Mucosa of descending colon (tissue), 3 donors: ENCODE measurements at regions not wholly inside any gene's neighbourhood (a gene's known extent, or its start where the extent isn't known, plus 50 kb on each side); places are given as distances from the start of the nearest gene placed in this dataset.

Experiments used
- ATAC-seq: fragments of 200-7000 bp; cut with Tn5 transposase; one replicate; pipeline ENCODE4 v1.9.1; 2020; ENCODE audit warnings: mild to moderate bottlenecking, moderate library complexity
- DNase-seq, 3 donors: peaks; one replicate each; pipeline ENCODE4 v3.0.0-alpha.2; 2020
- H3K36me3 ChIP-seq: fragments of 200-600 bp; one replicate; pipeline ENCODE4 v1.8.0; 2021; ENCODE audit warnings: low read depth, mild to moderate bottlenecking
- H3K4me1 ChIP-seq: fragments of 200-600 bp; one replicate; pipeline ENCODE4 v1.8.0; 2021; ENCODE audit warnings: low read depth, mild to moderate bottlenecking
- H3K4me3 ChIP-seq: fragments of 200-600 bp; one replicate; pipeline ENCODE4 v1.8.0; 2021; ENCODE audit warnings: mild to moderate bottlenecking
- H3K9me3 ChIP-seq: fragments of 200-600 bp; one replicate; pipeline ENCODE4 v1.8.0; 2021; ENCODE audit warnings: mild to moderate bottlenecking
- CTCF ChIP-seq: fragments of 200-600 bp; IDR thresholded peaks from one replicate; pipeline ENCODE4 v1.8.0; 2022; ENCODE audit warnings: antibody characterized with exemption, mild to moderate bottlenecking
- intact Hi-C, 2 donors: fragments of 100-400 bp; cut with DNase I in 1 of 2; cut with micrococcal nuclease in 1 of 2; formaldehyde crosslinking; loops; one replicate each; pipeline versions ENCODE4 v1.11.0 to v1.11.1; 2022; cut with DNase I, micrococcal nuclease
- donor health status: DM: no; HTN: no; CAD: no; lungs with moderate emphysema.
- donor health status: DM: no; HTN: no; CAD: no.
- donor health status: DM: no; HTN: yes; CAD: no.

DNA sequence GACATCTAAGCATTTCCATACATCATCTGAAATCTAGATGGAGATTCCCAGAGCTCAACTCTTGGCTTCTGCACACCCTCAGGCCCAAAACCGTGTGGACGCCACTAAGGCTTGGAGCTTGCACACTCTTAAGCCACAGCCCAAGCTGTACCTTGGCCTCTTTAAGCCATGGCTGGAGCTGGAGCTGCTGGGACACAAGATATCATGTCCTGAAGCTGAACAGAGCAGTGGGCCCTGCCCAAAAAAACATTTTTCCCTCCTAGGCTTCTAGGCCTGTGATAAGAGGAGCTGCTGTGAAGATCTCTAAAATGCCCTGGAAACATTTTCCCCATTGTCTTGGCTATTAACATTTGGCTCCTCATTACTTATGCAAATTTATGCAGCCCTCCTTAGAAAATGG, 188.7 kb upstream of the MBNL1 start:
- Histone ChIP-seq H3K4me1 (no peaks in the 10 kb centered on the region), H3K36me3 (no peaks in the 10 kb centered on the region), H3K4me3 (no peak overlapping the region), H3K9me3 (no peaks in the 10 kb centered on the region)
- DNase-seq (no peak), ATAC-seq (no peak)
- TF ChIP-seq CTCF = no peak
- intact Hi-C loops = loop anchor here (10.0 kb wide), 2 partner anchors 365 to 375 kb away; no protein-coding TSS in a partner anchor

- Histone ChIP-seq H3K36me3 (no peaks in the 10 kb centered on the region), H3K4me1 (no peaks in the 10 kb centered on the region), H3K9me3 (no peaks in the 10 kb centered on the region), H3K4me3 (no peak overlapping the region)
- DNase-seq (no peak), ATAC-seq (no peak)
- TF ChIP-seq CTCF = no peak
- intact Hi-C loops = no loop called here
Observed at GRCh38 chr3:152083135-152083534, 185.6 kb upstream of the MBNL1 start.

GRCh38 chr3:152084441-152085158, 184.1 kb upstream of the MBNL1 start:
- TF ChIP-seq CTCF = no peak
- no peak for ATAC-seq
- H3K4me3 ChIP-seq = no peak overlapping the region
- intact Hi-C loops = no loop called here
- no peaks in the 10 kb centered on the region for H3K9me3 ChIP-seq
- no peak for DNase-seq
- no peaks in the 10 kb centered on the region for H3K4me1 ChIP-seq
- no peaks in the 10 kb centered on the region for H3K36me3 ChIP-seq

DNA sequence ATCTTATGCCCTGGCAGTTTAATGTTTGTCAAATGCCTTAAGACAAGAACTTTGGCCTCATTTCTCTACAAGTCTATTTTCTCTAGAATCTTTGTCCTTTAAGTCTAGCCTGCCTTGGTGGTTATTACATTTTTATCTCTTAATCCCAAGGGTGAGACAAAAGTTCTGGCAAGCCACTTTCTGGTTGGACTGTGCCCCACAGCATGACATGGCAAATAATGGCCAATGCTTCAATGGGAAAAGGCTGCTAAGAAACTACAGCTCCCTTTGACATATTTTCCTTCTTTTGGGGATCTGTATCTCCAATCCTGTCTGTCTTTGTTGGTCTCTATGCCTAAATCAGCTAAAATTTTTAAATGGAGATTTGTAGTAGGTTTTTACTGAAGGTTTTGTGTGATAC, 181.6 kb upstream of the MBNL1 start:
- TF ChIP-seq CTCF = no peak
- DNase-seq = no peak
- Histone ChIP-seq H3K4me3 (no peak overlapping the region), H3K9me3 (no peaks in the 10 kb centered on the region), H3K36me3 (no peaks in the 10 kb centered on the region), H3K4me1 (no peaks in the 10 kb centered on the region)
- no peak for ATAC-seq
- intact Hi-C loops = no loop called here

- Histone ChIP-seq H3K4me1 (no peaks in the 10 kb centered on the region), H3K4me3 (no peak overlapping the region), H3K36me3 (no peaks in the 10 kb centered on the region), H3K9me3 (no peaks in the 10 kb centered on the region)
- DNase-seq (no peak), ATAC-seq (no peak)
- TF ChIP-seq CTCF = no peak
- intact Hi-C loops = no loop called here
Observed at GRCh38 chr3:152089528-152089927, 179.2 kb upstream of the MBNL1 start.

GRCh38 chr3:152091725-152092124, 177.0 kb upstream of the MBNL1 start:
- intact Hi-C loops = no loop called here
- H3K4me3 ChIP-seq = no peak overlapping the region
- TF ChIP-seq CTCF = no peak
- ATAC-seq (no peak), DNase-seq (no peak)
- no peaks in the 10 kb centered on the region for H3K9me3 ChIP-seq
- H3K4me1 ChIP-seq = no peaks in the 10 kb centered on the region
- no peaks in the 10 kb centered on the region for H3K36me3 ChIP-seq
